ENCODE measurements at regions not wholly inside any gene's neighbourhood (a gene's known extent, or its start where the extent isn't known, plus 50 kb on each side); places are given as distances from the start of the nearest gene placed in this dataset.

GRCh38 chr5:159536646-159537045 is 206.4 kb upstream of the IL12B start:
- DNase-seq (ENCODE audit: low spot score) = peak; percentile 9

DNA sequence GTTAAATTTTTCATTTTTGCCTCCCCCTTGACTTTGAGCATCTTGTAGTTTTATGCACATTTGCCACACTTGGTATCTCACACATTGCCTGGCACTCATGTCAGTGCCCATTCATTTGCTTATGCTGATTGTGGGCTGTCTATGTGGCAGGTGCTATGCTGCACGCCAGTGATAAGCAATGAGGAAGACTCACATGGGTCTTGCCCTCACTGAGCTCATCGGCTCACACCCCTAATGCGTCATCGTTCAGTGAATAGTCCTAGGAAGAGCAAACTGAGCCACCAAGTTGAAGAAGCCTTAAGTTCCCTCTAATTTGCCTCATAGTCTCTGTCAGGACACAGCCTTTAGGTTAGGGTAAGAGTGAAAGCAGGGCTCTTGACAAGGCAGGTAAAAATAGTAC is 209.4 kb upstream of the IL12B start:
- no peak for DNase-seq (ENCODE audit: low spot score)

GRCh38 chr5:159543326-159543725 is 213.0 kb upstream of the IL12B start:
- DNase-seq (ENCODE audit: low spot score) = no peak

GRCh38 chr5:159545156-159545555 is 214.9 kb upstream of the IL12B start:
- DNase-seq (ENCODE audit: low spot score) = no peak

GRCh38 chr5:159547466-159548195 is 217.3 kb upstream of the IL12B start:
- DNase-seq (ENCODE audit: low spot score) = no peak

- no peak for DNase-seq (ENCODE audit: low spot score)
Observed at GRCh38 chr5:159548517-159548916, 218.2 kb upstream of the IL12B start.

DNA sequence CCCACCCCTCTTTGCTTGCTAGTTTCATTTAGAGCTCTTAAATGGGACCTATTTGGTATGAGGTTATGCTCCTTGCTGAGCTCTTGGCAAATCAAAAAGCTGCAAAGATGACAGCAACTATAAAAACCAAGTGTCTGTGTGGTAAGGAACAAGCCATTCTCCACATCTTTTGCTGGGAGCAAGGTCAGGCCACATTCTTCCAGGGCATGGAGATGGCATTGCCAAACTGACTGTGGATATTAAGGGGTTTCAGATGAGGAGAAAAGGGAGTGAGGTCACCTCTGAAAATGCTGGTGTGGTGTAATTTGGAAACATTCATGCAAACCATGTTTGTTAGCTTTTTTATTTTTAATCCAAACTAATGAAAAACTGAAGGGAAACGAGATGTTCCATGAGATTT is 218.8 kb upstream of the IL12B start:
- DNase-seq (ENCODE audit: low spot score) = no peak

DNA sequence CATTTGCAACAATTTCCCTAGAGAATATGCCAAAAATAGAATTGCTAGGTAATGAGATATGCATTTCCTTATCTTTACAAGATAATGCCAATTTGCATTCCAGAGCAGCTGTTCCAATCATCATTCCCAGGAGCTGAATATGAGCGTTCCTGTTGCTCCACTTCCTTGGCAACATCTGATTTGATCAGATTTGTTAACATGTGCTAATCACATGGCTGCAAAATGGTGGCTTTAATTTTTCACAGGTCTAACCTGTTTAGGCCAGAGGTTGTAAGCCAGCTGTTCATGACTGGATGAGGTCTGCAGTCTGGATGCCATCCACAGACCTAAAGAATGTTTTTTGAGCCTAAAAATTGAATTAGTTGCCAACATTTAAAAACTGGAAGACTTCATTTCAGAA is 220.7 kb upstream of the IL12B start:
- no peak for DNase-seq (ENCODE audit: low spot score)

- no peak for DNase-seq (ENCODE audit: low spot score)
Observed at GRCh38 chr5:159552751-159553150, 222.5 kb upstream of the IL12B start.

- no peak for DNase-seq (ENCODE audit: low spot score)
Observed at GRCh38 chr5:159553792-159554191, 223.5 kb upstream of the IL12B start.

- DNase-seq (ENCODE audit: low spot score) = no peak
Observed at GRCh38 chr5:159555084-159555483, 224.8 kb upstream of the IL12B start.

DNA sequence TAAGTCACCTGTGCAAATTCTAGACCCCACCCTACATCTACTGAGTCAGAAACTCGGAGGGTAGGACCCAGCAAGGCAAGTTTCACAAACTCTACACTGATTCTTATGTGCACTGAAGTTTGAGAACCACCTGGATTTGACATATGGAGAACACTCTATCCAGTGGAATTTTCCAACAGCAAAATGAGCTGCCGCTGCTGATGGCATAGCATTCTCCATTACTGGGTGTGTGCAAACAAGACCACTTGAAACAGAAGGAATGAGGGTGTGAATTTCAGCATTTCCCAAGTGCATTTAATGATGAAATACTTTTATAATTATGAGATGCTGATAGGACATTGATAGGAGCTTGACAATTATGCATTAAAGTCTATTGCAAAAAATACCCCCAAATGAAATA is 229.1 kb upstream of the IL12B start:
- DNase-seq (ENCODE audit: low spot score) = no peak

DNA sequence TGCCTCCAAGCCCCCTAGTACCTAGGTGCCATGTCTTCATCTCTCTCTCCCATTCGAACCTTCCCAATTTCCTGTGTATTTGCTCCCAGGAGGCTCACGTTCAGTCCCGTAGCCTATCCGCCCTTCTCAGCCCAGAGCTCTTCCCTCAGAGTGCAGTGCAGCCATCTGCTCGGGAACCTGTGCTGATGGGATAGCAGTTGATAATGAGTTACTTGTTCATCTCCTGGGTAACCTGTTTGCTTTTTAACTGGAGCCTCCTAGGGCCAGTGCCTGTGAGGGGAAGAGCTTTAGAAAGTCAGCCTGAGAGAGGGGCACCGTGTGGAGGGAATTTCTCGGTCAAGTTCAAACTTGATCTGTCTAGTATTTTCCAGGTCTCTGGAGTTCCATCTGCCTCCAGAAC is 229.8 kb upstream of the IL12B start:
- DNase-seq (ENCODE audit: low spot score) = no peak

DNA sequence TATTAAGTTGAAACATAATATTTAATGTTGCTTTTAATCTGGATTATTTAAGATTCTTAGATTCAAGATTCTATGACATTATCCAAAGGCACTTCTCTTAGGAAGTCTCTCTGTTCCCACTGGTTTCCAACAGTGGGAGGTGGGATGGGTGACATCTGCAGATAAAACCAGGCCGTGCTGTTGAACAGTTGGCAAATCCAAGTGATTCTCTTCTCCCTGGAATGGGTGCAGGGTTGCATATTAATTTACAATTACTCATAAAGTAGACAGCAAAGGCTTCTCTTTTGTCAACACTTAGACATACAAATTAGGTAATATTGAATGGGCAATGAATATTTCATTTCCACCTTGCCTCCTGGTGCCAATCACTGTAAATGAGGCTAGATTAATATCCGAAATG is 233.7 kb upstream of the IL12B start:
- no peak for DNase-seq (ENCODE audit: low spot score)

DNA sequence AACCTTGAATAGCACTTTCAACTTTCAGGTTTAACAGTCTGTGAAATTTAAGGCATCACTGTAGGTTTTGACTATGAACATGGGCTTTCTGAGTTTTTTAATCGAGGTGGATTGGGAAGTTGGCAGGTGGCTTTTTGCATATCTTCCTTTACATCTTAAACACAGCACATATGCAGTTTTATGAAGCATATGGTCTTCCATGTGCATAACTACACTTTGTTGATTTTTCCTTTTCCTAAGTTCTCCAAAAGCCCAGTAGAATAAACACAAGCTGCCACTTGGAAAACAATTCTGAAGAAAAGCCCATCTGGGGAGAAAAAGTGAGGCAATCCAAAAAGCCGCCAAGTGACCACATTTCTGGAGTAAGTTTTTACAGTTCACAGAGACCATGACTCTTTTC is 236.5 kb upstream of the IL12B start:
- no peak for DNase-seq (ENCODE audit: low spot score)

DNA sequence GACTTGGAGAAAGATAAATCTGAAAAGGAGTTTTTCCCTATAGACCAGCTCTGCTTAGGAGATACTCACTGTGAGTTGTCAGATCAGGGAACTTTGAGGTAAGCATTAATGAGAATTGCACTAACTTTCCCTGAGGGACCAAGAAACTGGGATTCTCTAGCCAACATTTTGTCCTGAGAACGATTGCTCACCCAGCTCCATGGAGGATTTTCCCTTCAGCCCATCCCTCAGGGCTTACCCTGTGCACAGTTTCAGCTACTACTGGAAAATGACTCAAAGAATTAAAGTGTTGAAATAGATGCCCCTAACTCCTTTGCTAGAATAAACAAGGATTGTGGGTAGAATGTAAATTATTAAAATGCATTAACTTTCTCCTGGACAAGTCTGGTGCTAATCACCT is 237.2 kb upstream of the IL12B start:
- no peak for DNase-seq (ENCODE audit: low spot score)

GRCh38 chr5:159571501-159572244 is 241.4 kb upstream of the IL12B start:
- no peak for DNase-seq (ENCODE audit: low spot score)

GRCh38 chr5:159576902-159577301 is 246.6 kb upstream of the IL12B start:
- no peak for DNase-seq (ENCODE audit: low spot score)

- DNase-seq (ENCODE audit: low spot score) = peak; percentile 74
Observed at GRCh38 chr5:159581502-159582249, 251.4 kb upstream of the IL12B start.

GRCh38 chr5:159582756-159583541 is 252.7 kb upstream of the IL12B start:
- peak; percentile 16 for DNase-seq (ENCODE audit: low spot score)

- DNase-seq (ENCODE audit: low spot score) = no peak
Observed at GRCh38 chr5:159586921-159587320, 256.6 kb upstream of the IL12B start.

DNA sequence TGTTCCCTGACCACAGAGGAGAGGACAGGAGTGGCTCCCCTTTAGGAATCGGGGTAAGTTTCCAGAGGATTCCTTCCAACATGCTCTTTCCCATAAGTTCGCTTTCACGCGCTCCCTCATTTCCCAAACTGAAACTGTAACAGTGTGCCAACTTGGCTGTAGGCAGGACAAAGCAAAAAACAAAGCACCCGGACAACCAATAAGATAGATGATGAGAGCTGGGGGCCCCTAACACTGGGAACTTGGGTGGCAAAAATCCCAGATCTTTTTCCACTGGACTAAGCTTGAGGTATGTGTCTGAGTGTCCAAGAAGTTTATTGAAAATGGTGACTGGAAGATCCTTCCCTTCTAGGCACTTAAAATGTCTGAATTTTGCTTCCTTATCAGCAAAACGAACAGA is 258.7 kb upstream of the IL12B start:
- DNase-seq (ENCODE audit: low spot score) = no peak
